Smooth muscle cell (in vitro differentiated cells): ENCODE measurements at regions not wholly inside any gene's neighbourhood (a gene's known extent, or its start where the extent isn't known, plus 50 kb on each side); places are given as distances from the start of the nearest gene placed in this dataset.

ENCODE experiments used
- DNase-seq: peaks from one replicate; lab custom pipeline; 2025; ENCODE audit not compliant: unreplicated experiment; lab: John Stamatoyannopoulos, UW
- H2AFZ ChIP-seq: fragments of 200-600 bp; sonication (generic); 2 replicates; pipeline ENCODE4 v1.6.0; 2016; ENCODE audit warnings: antibody characterized with exemption, low read depth, mild to moderate bottlenecking
- H3F3A ChIP-seq: fragments of 200-600 bp; sonication (generic); 2 replicates; pipeline ENCODE4 v1.6.0; 2017; ENCODE audit warnings: antibody characterized with exemption, low read depth
- H3K27ac ChIP-seq: fragments of 200-600 bp; sonication (generic); 2 replicates; pipeline ENCODE4 v1.5.1; 2016; ENCODE audit warnings: low read depth, mild to moderate bottlenecking
- H3K27me3 ChIP-seq: fragments of 200-600 bp; sonication (generic); 2 replicates; pipeline ENCODE4 v1.6.1; 2016; ENCODE audit warnings: low read depth, mild to moderate bottlenecking
- H3K36me3 ChIP-seq: fragments of 200-600 bp; sonication (generic); 2 replicates; pipeline ENCODE4 v1.5.1; 2016; ENCODE audit warnings: low read depth
- H3K4me1 ChIP-seq: fragments of 200-600 bp; sonication (generic); 2 replicates; pipeline ENCODE4 v1.5.1; 2016; ENCODE audit warnings: low read depth
- H3K4me2 ChIP-seq: fragments of 200-600 bp; sonication (generic); 2 replicates; pipeline ENCODE4 v1.6.0; 2016; ENCODE audit warnings: mild to moderate bottlenecking
- H3K4me3 ChIP-seq: fragments of 200-600 bp; sonication (generic); 2 replicates; pipeline ENCODE4 v1.5.1; 2016; ENCODE audit warnings: mild to moderate bottlenecking
- H3K79me2 ChIP-seq: fragments of 200-600 bp; sonication (generic); 2 replicates; pipeline ENCODE4 v1.6.0; 2016; ENCODE audit warnings: low read depth, mild to moderate bottlenecking
- H3K9ac ChIP-seq: fragments of 200-600 bp; sonication (generic); 2 replicates; pipeline ENCODE4 v1.6.0; 2016; ENCODE audit warnings: low read depth
- H3K9me3 ChIP-seq: fragments of 200-600 bp; sonication (generic); replicated peaks from 2 replicates; pipeline ENCODE4 v1.5.1; 2016; ENCODE audit warnings: low read depth
- H4K20me1 ChIP-seq: fragments of 200-600 bp; sonication (generic); 2 replicates; pipeline ENCODE4 v1.6.0; 2016; ENCODE audit warnings: low read depth
- WGBS: methylation state at CpG from one replicate; pipeline ENCODE4 v1.1.7; 2016; ENCODE audit warnings: low lambda C conversion rate; 5-methylcytosine and 5-hydroxymethylcytosine counted together
- TF ChIP-seq, protein P1 (sequence below): fragments of 200-600 bp; sonication (generic); IDR thresholded peaks from 2 replicates; pipeline ENCODE4 v1.5.1; 2017; ENCODE audit warnings: borderline replicate concordance, mild to moderate bottlenecking, antibody characterized with exemption; ENCODE audit not compliant: insufficient read depth, poor library complexity, severe bottlenecking

DNA sequence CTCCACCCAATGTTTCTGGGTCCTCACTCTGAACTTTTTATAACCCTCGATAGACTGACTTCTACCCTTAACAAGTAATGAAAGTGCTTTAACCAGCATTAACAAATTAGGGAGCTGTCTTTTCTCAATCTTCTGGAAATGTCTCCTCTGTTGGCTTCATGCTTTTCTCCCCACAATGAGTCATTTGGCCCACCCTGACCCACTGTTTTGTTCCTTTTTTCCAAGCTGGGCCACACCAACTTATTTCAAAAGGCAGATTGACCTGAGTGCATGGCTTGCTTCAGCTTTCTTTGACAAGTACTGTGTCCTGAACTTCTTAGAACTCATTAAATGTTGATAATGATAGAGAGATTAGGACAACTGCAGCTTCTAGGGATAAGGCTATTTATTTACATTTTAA lies 199.6 kb upstream of the SEMA6D start:
- DNase-seq, result no peak
- H3K79me2 ChIP-seq, result no peaks in the 10 kb centered on the region
- H3K4me2 ChIP-seq, result peak overlapping the region; percentile 25
- H3K4me1 ChIP-seq, result peaks cover 10% of the 10 kb centered on the region
- no peaks in the 10 kb centered on the region for H3K27me3 ChIP-seq
- H3K9ac ChIP-seq, result no peak overlapping the region
- 10% methylated on average over 1 of the region's 1 CpG for WGBS
- no peaks in the 10 kb centered on the region for H3K9me3 ChIP-seq
- H3K4me3 ChIP-seq, result no peak overlapping the region
- peak overlapping the region; percentile 19 for H3K27ac ChIP-seq
- H3F3A ChIP-seq, result peaks cover 3% of the 10 kb centered on the region
- no peak overlapping the region for H2AFZ ChIP-seq
- no peaks in the 10 kb centered on the region for H3K36me3 ChIP-seq
- H4K20me1 ChIP-seq, result no peaks in the 10 kb centered on the region
- TF ChIP-seq, protein P1, sequence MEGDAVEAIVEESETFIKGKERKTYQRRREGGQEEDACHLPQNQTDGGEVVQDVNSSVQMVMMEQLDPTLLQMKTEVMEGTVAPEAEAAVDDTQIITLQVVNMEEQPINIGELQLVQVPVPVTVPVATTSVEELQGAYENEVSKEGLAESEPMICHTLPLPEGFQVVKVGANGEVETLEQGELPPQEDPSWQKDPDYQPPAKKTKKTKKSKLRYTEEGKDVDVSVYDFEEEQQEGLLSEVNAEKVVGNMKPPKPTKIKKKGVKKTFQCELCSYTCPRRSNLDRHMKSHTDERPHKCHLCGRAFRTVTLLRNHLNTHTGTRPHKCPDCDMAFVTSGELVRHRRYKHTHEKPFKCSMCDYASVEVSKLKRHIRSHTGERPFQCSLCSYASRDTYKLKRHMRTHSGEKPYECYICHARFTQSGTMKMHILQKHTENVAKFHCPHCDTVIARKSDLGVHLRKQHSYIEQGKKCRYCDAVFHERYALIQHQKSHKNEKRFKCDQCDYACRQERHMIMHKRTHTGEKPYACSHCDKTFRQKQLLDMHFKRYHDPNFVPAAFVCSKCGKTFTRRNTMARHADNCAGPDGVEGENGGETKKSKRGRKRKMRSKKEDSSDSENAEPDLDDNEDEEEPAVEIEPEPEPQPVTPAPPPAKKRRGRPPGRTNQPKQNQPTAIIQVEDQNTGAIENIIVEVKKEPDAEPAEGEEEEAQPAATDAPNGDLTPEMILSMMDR, result no peak

DNA sequence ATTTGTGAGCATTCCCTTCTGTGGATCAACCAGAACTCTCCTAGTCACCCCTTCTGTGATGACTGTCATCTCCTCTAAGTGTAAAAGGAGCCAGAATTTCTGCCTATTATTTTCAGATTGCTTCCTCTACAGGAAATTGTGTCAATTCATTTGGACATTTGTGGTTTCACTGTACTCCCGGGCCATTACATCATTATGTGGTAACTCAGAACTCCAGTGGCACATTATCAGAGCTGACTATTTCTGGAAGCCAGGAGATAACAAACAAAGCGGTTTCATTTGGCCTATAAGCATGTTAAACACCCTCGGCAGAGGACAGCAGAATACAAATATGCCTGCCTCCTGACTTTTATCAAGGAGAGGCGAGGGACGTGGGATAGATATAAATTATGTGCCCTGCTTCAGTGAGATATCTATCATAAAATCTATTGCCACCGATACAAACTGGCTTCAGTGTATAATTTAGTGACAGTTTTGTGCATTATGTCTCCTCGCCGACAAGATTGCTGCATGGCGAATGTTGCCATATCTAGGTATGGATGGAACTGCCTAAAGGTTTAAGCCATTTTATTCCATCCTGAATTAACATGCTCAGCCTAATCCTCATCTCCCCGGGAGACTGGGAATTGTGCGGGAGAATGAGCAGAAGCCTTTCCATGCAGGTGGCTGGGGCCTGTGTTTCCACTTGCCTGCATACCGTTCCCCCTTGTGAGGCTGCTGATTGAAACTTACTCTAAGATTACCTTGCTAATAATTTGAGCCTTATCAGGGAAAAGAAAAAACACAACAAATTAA lies 193.4 kb upstream of the SEMA6D start:
- Histone ChIP-seq H3K27me3 (no peaks in the 10 kb centered on the region), H3F3A (no peaks in the 10 kb centered on the region), H3K79me2 (no peaks in the 10 kb centered on the region), H3K4me1 (peaks cover 16% of the 10 kb centered on the region), H2AFZ (no peak overlapping the region), H3K4me2 (peak overlapping the region; percentile 11), H3K27ac (peak overlapping the region; percentile 4), H3K4me3 (no peak overlapping the region), H3K9ac (no peak overlapping the region), H3K9me3 (no peaks in the 10 kb centered on the region), H4K20me1 (no peaks in the 10 kb centered on the region), H3K36me3 (no peaks in the 10 kb centered on the region)
- no peak for DNase-seq
- 56% methylated on average over 12 of the region's 12 CpGs for WGBS
- TF ChIP-seq, protein P1, result no peak

GRCh38 chr15:47529241-47529640 lies 188.1 kb upstream of the SEMA6D start:
- H3K9ac ChIP-seq, result no peak overlapping the region
- no peaks in the 10 kb centered on the region for H4K20me1 ChIP-seq
- no peaks in the 10 kb centered on the region for H3F3A ChIP-seq
- WGBS, result 92% methylated on average over 1 of the region's 1 CpG
- H3K27me3 ChIP-seq, result no peaks in the 10 kb centered on the region
- DNase-seq, result no peak
- H2AFZ ChIP-seq, result no peak overlapping the region
- no peaks in the 10 kb centered on the region for H3K79me2 ChIP-seq
- TF ChIP-seq, protein P1, result no peak
- H3K9me3 ChIP-seq, result no peaks in the 10 kb centered on the region
- H3K4me3 ChIP-seq, result no peak overlapping the region
- no peak overlapping the region for H3K4me2 ChIP-seq
- no peak overlapping the region for H3K27ac ChIP-seq
- H3K36me3 ChIP-seq, result no peaks in the 10 kb centered on the region
- H3K4me1 ChIP-seq, result peaks cover 6% of the 10 kb centered on the region

GRCh38 chr15:47534673-47535072 lies 182.6 kb upstream of the SEMA6D start:
- Histone ChIP-seq H3K4me2 (no peak overlapping the region), H3K36me3 (no peaks in the 10 kb centered on the region), H3K4me3 (no peak overlapping the region), H3K9me3 (no peaks in the 10 kb centered on the region), H2AFZ (no peak overlapping the region), H3K27me3 (no peaks in the 10 kb centered on the region), H3K4me1 (no peaks in the 10 kb centered on the region), H3K79me2 (no peaks in the 10 kb centered on the region), H3F3A (no peaks in the 10 kb centered on the region), H3K27ac (no peak overlapping the region), H3K9ac (no peak overlapping the region), H4K20me1 (no peaks in the 10 kb centered on the region)
- TF ChIP-seq, protein P1, result no peak
- DNase-seq, result no peak
- WGBS, result 97% methylated on average over 2 of the region's 2 CpGs
